PC-9 (cell line): ENCODE measurements at regions not wholly inside any gene's neighbourhood (a gene's known extent, or its start where the extent isn't known, plus 50 kb on each side); places are given as distances from the start of the nearest gene placed in this dataset.

Experiments
- BruUV-seq: library from RNA; stranded (reverse); fragments of 400-500 nt; replicated peaks from 2 replicates; lab custom pipeline; 2021; lab: Mats Ljungman, UMichigan
- CTCF ChIA-PET: fragments of 300-600 bp; sonication (Branson Sonifier 250); formaldehyde crosslinking; loops from one replicate; lab custom pipeline; 2022; ENCODE audit warnings: antibody characterized with exemption; lab: Charles Lee
- POLR2A ChIA-PET: fragments of 300-600 bp; sonication (Branson Sonifier 250); formaldehyde crosslinking; loops from one replicate; lab custom pipeline; 2022; ENCODE audit warnings: antibody characterized with exemption; ENCODE audit not compliant: unreplicated experiment; lab: Charles Lee
- DNase-seq, 2 experiments: peaks; one replicate each; pipeline versions ENCODE4 v3.0.0 to v3.0.0-alpha.2; 2015 to 2022; ENCODE audit warnings: mixed read lengths in 1 of 2
- H2AFZ ChIP-seq: fragments of 200-600 bp; sonication (generic); 2 replicates; pipeline ENCODE4 v1.8.1; 2017; ENCODE audit warnings: antibody characterized with exemption
- H3F3A ChIP-seq: fragments of 200-600 bp; sonication (generic); 2 replicates; pipeline ENCODE4 v1.8.1; 2017; ENCODE audit warnings: antibody characterized with exemption, mild to moderate bottlenecking, low read depth; ENCODE audit not compliant: insufficient read depth
- H3K27ac ChIP-seq: fragments of 200-600 bp; sonication (generic); 2 replicates; pipeline ENCODE4 v1.6.1; 2016; ENCODE audit warnings: mixed run types
- H3K27me3 ChIP-seq: fragments of 200-600 bp; sonication (generic); 2 replicates; pipeline ENCODE4 v1.6.1; 2016; ENCODE audit warnings: low read depth, mixed run types; ENCODE audit not compliant: insufficient read depth
- H3K36me3 ChIP-seq: fragments of 200-600 bp; sonication (generic); 2 replicates; pipeline ENCODE4 v1.6.1; 2016; ENCODE audit warnings: low read depth, mixed run types
- H3K4me1 ChIP-seq: fragments of 200-600 bp; sonication (generic); replicated peaks from 2 replicates; pipeline ENCODE4 v1.6.1; 2016; ENCODE audit warnings: mixed run types; ENCODE audit not compliant: insufficient read depth
- H3K4me2 ChIP-seq: fragments of 200-600 bp; sonication (generic); 2 replicates; pipeline ENCODE4 v1.6.1; 2017; ENCODE audit warnings: mixed run types
- H3K4me3 ChIP-seq: fragments of 200-600 bp; sonication (generic); 2 replicates; pipeline ENCODE4 v1.6.1; 2016; ENCODE audit warnings: mixed run types
- H3K79me2 ChIP-seq: fragments of 200-600 bp; sonication (generic); 2 replicates; pipeline ENCODE4 v1.6.1; 2017; ENCODE audit warnings: low read depth, mixed run types
- H3K9me2 ChIP-seq: fragments of 200-600 bp; sonication (generic); 2 replicates; pipeline ENCODE4 v1.8.1; 2017; ENCODE audit warnings: mild to moderate bottlenecking; ENCODE audit not compliant: insufficient read depth
- H3K9me3 ChIP-seq: fragments of 200-600 bp; sonication (generic); 2 replicates; pipeline ENCODE4 v1.8.1; 2016; ENCODE audit warnings: low read depth; ENCODE audit not compliant: insufficient read depth
- H4K20me1 ChIP-seq: fragments of 200-600 bp; sonication (generic); 2 replicates; pipeline ENCODE4 v1.8.1; 2017; ENCODE audit not compliant: insufficient read depth
- EZH2 ChIP-seq: fragments of 200-600 bp; sonication (generic); IDR thresholded peaks from 2 replicates; pipeline ENCODE4 v1.8.0; 2017; ENCODE audit warnings: antibody characterized with exemption, low read depth
- intact Hi-C: fragments of 100-400 bp; cut with micrococcal nuclease; formaldehyde crosslinking; loops from one replicate; pipeline ENCODE4 v1.10.0; 2022; ENCODE audit not compliant: unreplicated experiment
- TF ChIP-seq, protein P1 (sequence below): fragments of 200-600 bp; sonication (generic); conservative IDR thresholded peaks from 2 replicates; pipeline ENCODE4 v1.6.1; 2017; ENCODE audit warnings: mixed run types, antibody characterized with exemption, mild to moderate bottlenecking, moderate library complexity

DNA sequence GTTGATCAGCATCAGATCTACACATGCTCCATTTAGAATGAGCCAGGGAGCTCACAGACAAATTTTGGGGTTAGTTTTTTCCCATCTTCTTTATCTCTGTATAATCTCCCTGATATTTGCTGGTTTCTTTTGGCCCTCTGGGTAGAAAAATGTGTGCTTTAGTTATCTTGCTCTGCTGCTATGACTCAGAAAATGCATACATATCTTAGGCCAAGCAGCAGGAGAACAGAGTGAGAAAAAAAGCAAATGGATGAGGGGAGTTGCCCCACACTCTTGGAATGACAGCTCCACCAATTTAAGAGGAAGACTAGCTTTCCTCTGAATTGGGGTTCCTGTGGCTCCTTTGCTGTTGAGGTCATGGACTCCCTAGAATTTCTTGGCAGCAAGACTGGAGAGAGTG is 331.8 kb downstream of the KCNJ3 start:
- Histone ChIP-seq H3K79me2 (no peaks in the 10 kb centered on the region), H3K9me3 (no peaks in the 10 kb centered on the region), H3K27me3 (no peaks in the 10 kb centered on the region), H3K36me3 (no peaks in the 10 kb centered on the region), H3K4me1 (no peaks in the 10 kb centered on the region), H3K9me2 (no peaks in the 10 kb centered on the region), H3F3A (no peaks in the 10 kb centered on the region), H4K20me1 (no peaks in the 10 kb centered on the region), H2AFZ (no peak overlapping the region), H3K4me3 (no peak overlapping the region), H3K4me2 (no peak overlapping the region), H3K27ac (no peak overlapping the region)
- TF ChIP-seq, protein P1, sequence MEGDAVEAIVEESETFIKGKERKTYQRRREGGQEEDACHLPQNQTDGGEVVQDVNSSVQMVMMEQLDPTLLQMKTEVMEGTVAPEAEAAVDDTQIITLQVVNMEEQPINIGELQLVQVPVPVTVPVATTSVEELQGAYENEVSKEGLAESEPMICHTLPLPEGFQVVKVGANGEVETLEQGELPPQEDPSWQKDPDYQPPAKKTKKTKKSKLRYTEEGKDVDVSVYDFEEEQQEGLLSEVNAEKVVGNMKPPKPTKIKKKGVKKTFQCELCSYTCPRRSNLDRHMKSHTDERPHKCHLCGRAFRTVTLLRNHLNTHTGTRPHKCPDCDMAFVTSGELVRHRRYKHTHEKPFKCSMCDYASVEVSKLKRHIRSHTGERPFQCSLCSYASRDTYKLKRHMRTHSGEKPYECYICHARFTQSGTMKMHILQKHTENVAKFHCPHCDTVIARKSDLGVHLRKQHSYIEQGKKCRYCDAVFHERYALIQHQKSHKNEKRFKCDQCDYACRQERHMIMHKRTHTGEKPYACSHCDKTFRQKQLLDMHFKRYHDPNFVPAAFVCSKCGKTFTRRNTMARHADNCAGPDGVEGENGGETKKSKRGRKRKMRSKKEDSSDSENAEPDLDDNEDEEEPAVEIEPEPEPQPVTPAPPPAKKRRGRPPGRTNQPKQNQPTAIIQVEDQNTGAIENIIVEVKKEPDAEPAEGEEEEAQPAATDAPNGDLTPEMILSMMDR: no peak
- no peak for TF ChIP-seq EZH2
- intact Hi-C loops: no loop called here
- DNase-seq: no peak
- ChIA-PET POLR2A (no interaction called here), CTCF (no interaction called here)
- no TSS peak for BruUV-seq

DNA sequence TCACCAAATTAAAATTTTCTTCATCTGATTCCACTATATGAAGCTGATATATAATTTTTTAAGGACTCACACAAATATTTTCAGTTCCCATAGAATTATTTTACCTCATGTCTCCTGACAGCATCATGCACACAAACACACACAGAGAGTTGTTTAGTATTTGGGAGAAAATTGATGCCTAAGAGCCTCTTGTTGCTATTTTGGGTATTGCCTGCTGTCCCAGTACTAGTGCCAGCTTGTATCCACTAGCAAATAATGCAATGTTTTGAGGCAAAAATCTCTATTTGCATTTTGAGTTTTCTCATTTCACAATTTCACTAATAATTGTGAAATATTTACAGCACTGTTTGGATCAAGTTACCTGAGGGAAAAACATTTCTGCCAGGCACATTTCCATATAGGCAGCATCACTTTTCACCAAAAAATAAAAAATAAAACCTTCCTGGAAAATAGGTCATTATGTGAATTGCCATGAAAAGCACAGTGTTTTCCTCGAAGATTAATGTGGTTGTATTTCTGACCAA is 328.2 kb downstream of the KCNJ3 start:
- BruUV-seq: no TSS peak
- Histone ChIP-seq H3K4me3 (no peak overlapping the region), H2AFZ (no peak overlapping the region), H3K27me3 (no peaks in the 10 kb centered on the region), H3K4me1 (no peaks in the 10 kb centered on the region), H3F3A (no peaks in the 10 kb centered on the region), H3K4me2 (no peak overlapping the region), H3K27ac (no peak overlapping the region), H3K36me3 (no peaks in the 10 kb centered on the region), H3K9me2 (no peaks in the 10 kb centered on the region), H4K20me1 (no peaks in the 10 kb centered on the region), H3K9me3 (no peaks in the 10 kb centered on the region), H3K79me2 (no peaks in the 10 kb centered on the region)
- CTCF ChIA-PET: no interaction called here
- TF ChIP-seq, protein P1: no peak
- intact Hi-C loops: no loop called here
- no peak for DNase-seq
- POLR2A ChIA-PET: no interaction called here

DNA sequence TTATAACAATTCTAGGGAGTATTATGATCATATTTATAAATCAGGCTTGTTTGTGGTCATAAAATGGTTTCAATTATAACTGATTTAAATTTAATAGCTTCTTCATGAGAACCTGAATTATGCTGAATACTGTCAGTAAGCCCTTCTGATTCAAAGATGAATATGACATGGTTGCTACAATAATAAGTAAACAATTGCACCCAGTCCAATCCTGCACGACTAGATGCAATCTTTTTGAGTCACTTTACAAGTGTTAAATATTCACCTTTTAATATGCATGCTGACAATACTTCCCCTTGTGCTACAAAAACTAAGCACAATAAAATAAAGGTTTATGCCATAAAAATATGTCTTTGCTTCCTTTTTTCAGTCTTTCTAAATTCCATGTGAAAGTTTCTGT is 325.2 kb downstream of the KCNJ3 start:
- no peaks in the 10 kb centered on the region for H3F3A ChIP-seq
- no peaks in the 10 kb centered on the region for H3K9me2 ChIP-seq
- no peaks in the 10 kb centered on the region for H3K4me1 ChIP-seq
- H3K27me3 ChIP-seq: no peaks in the 10 kb centered on the region
- CTCF ChIA-PET: no interaction called here
- H3K9me3 ChIP-seq: no peaks in the 10 kb centered on the region
- H3K36me3 ChIP-seq: no peaks in the 10 kb centered on the region
- no peaks in the 10 kb centered on the region for H3K79me2 ChIP-seq
- BruUV-seq: no TSS peak
- no peak overlapping the region for H3K27ac ChIP-seq
- no peak for DNase-seq
- POLR2A ChIA-PET: no interaction called here
- no peaks in the 10 kb centered on the region for H4K20me1 ChIP-seq
- no peak overlapping the region for H3K4me2 ChIP-seq
- intact Hi-C loops: no loop called here
- TF ChIP-seq, protein P1: no peak
- TF ChIP-seq EZH2: no peak
- H2AFZ ChIP-seq: no peak overlapping the region
- H3K4me3 ChIP-seq: no peak overlapping the region
